HG03460 (cell line): ENCODE measurements at regions not wholly inside any gene's neighbourhood (a gene's known extent, or its start where the extent isn't known, plus 50 kb on each side); places are given as distances from the start of the nearest gene placed in this dataset.
A peak's percentile ranks its signal among the peaks of the same experiment; 100 is the strongest.
"Not testable (repeated sequence)": the region's sequence is repeated elsewhere in the genome, so short reads cannot be mapped to it uniquely, and the experiment has no call there.

Source experiments
- ATAC-seq: cut with Tn5 transposase; IDR thresholded peaks from one replicate; pipeline ENCODE4 v1.9.1; 2021; ENCODE audit not compliant: unreplicated experiment

DNA sequence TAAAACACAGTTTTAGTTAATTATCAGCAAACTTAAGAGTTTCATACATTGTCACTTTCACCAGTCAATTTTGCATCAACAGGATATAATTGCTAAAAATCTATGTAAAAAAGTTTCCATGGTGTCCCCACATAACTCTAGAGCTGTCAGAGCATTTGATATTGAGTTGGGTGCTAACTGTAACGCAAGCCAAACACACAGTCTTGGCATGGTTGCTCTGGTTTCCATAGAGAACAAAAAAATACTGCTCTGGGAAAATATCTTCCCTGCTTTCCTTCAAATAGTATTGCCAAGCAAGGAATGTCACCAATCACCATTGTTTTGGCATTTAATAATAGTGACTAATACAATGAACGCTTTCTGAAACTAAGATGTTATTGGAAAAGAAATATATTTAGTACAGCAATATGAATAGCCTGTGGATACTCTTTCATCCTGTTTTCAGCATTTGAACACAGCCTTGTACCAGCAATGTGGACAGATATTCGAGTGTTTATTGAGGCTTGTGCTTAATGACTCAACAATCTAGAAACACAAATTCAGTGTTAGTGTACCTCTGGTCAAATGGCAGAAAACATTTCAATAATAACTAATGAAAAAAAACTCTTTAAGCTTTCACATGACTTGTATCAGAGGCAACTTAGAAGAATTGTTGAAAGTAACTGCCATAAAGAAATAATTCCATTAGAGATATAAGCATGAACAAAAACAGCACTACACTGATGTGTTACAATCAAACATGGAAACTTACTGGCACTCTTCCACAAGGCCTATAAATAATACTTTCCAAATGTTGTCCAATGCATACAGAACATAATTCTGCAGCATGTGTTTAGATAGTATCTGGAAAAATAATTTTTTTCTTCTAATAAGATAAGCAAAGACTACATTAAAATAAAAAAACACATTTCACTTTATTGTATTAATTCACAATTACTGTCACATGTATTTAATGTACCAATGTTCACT lies 1469.5 kb upstream of the CELF2 start:
- ATAC-seq, result no peak

DNA sequence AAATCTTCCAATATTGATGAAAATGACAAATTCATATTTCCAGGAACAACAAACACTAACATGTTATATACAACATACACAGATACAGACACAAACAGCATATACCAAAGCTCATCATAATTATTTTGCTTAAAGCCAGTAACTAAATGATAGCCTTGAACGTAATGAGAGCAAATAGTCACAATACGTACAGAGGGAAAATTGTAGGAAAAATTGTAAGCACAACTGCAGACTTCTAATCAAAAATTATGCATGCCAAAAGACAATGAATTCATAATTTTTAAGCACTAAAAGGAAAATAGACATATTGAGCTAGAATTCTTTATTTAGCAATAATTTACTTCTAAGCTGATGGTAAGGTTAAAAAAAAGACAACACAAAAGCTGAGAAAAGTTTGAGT lies 1466.9 kb upstream of the CELF2 start:
- no peak for ATAC-seq

DNA sequence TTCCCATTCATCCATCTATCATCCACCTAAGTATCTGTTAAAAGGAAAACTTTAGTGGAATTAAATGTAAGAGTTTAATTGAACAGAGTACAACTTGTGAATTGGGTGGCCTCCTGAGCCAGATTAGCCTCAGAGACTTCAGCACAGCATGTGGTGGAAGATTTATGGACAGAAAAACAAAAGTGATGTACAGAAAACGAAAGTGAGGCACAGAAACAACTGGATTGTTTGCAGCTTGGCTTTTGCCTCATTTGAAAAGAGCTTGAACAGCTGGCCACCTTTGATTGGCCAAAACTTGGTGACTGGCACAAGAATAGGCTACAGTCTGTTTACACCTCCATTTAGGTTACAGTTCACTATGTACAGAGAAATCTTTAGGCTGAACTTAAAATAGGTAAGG lies 1463.4 kb upstream of the CELF2 start:
- ATAC-seq, result no peak

DNA sequence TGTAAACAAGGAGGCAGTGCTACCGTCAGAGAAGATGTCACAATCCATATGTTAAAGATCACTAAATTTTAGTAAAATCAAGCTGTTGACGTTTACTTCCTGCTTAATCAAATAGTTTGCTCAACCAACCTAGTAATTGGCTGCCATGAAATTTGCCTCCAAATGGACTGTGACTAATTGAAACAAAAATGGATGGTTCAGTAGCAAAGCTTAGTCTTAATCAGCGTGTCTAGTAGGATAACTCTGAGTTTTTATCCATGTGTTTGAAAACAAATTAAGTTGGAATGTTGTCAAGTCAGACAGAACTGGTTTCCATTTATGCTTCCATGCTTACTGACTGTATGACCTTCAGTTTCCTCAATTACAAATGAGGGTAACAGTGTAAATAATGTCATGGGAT lies 1456.7 kb upstream of the CELF2 start:
- no peak for ATAC-seq

DNA sequence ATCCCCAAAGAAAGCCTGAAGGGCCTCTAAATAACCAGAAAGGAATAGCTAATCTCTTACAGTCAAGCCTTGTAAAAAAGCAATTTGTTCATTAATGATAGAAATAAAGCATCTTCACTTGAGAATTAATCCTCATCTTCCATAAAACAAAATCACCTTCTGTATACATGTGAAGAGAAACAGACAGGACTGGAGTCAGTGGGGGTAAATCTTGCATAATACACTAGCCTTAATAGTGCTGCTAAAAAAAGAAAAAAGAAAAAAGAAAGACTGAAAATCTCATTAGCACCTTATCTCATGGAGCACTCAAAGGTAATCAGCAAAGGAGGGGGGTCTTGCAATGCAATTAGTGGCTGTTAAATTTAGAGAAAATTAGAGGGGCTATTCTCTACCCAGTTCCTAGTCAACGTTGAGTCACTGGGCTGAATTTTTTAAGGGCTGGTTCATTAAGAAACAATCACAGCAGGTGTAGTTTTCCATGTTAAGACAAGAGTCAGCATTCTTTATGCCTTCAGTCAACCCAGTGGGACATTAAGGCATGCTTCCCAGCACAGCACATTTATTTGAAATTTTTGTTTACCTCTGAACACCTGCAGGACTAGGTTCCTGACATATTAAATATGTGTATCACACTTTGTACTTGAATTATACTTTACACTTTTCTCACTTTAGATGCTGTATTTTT lies 1455.7 kb upstream of the CELF2 start:
- no peak for ATAC-seq

DNA sequence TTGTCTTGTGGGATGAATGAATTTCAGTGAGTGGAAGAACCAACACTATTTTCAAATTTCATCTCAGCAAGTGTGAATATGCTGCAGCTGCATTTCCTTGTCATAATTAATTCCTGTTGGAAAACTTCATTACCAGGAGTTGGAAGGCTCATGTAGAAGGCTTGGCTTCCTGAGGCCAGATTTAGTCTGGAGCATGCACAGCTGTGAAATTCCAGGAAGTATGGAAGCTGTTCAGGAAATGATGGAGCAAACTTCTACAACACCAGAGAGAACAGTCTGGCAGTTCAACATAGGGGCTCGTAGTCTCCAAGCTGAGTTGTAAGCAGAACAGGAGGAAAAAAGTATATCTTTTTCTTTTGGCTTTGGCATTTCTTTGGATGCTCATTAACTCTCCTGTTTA lies 1439.9 kb upstream of the CELF2 start:
- ATAC-seq, result no peak

DNA sequence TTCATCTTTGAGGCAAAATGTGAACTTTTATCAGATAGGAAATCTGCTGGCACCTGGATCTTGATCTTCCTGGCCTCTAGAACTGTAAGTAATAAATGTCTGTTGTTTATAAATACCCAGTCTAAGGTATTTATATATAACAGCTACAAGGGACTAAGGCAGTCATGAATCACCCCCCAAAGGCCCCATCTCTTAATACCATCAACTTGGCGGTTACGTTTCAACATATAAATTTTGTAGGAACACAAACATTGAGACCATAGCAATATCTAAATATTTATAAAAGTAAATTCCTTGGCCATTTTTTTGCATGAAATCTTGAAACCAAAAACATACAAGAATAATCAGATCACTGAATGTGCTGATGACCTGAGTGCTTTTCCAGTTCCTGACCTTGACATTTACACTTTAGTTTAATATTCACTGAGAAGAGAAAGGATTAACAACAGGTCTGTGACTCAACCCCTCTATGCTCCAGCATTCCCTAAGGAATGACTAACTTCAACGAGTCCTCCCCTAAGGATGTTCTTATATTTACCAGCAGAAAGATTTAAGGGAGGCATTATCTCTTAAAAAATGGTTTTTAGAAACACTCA lies 1438.5 kb upstream of the CELF2 start:
- ATAC-seq, result no peak

DNA sequence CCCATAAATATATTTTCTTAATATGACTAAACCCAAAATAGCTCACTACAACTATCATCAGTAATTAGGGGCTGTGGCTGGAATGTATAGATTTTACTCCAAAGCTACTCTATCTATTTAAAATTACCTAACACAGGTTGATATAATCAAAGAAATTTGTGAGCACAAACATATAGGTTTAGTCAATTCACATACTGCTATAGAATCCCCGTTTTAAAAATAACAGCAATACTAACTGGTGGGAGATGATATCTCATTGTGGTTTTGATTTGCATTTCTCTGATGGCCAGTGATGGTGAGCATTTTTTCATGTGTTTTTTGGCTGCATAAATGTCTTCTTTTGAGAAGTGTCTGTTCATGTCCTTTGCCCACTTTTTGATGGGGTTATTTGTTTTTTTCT lies 1434.9 kb upstream of the CELF2 start:
- ATAC-seq, result not testable (repeated sequence)

DNA sequence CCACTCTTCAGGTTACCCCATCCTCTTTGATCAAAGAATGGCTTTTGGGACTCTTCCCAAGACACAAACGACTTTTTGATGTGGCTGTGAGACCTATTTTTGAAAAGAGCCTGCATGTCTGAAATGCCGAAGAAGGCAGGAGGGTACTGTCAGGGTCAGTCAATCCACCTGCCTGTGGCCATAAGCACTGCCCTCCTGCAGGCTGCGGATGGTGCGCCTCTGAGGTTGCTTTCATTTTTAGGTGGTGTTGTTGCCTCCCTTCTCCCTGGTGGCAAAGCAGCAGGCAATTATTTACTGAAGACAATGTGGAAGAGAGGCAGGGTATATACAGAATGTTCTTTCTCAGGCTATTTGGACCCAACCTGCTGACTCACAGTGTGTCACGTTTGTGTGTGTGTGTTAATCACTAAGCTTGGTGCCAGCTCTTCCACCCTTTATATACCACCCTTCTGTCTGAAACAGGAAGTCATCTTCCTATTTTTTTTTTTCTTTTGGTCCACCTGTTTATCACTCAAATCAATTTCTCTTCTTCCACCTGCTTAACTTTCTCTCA lies 1421.2 kb upstream of the CELF2 start:
- ATAC-seq, result no peak

DNA sequence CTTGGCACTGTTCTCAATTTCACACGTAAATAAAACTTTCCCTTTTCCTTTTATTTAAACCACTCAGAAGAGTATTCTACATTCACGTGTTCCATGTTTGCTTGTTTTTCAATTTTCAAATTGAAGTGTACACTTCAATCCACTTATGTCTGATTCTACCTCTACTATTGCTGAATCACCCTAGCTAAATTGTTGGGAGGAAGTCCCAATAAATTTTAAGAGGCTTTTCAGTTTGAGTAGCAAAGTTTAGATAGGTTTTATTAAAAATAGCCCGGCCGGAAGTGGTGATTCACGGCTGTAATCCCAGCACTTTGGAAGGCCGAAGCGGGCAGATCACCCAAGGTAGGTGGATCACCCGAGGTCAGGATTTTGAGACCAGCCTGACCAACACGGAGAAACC lies 1414.7 kb upstream of the CELF2 start:
- no peak for ATAC-seq

DNA sequence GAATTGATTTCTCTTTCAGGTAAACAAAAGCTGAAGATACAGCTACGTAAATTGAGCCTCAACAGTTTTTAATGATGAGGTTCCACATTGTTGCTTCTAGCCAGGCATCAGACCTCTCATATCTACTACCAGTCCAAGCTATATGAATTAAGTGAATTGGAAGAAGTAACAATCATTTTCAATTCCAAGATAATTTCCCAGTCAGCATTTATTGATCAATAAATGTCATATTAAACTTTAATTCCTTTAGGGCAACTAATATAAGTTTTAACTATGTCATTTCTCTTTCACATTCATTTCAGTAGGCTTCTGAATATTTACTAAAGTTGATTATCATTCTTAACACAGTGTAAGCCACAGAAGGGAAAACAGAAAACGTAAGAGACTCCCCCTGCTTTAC lies 1413.7 kb upstream of the CELF2 start:
- no peak for ATAC-seq

DNA sequence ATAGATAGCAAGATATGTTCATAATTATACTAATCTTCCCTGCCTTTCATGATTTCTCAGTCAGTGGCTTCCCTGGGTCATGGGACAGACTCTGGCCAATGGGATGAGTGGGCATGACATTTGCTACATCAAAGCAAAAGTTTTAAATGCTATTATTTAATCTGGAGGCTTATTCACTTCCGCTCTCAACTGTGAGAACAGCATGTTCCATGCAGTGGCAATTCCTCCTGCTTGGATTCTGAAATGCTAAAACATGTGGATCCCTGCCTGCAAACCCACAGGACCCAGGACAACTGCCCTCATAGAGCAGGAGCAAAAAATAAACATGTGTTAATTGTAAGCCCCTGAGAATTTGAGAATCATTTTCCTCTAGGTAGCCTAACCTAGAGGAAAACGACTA lies 1412.4 kb upstream of the CELF2 start:
- no peak for ATAC-seq

DNA sequence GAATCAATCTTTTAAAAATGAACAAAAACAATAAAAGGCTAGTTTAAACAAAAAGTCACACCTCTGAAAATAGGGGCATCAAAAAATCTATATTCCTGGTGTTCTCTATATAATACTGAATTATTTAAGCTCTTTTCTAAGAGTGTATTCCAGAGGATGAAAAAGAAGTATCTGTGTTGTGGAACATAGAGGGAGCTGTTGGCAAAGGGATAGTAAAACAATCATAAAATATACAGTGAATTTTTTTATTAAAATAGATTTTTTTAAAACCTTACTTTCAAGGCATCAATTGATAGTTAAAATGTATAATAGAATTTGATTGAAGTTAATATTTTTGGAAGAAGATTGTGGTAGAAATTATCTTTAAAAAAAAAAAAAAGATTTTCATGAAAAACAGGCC lies 1409.1 kb upstream of the CELF2 start:
- ATAC-seq, result no peak

DNA sequence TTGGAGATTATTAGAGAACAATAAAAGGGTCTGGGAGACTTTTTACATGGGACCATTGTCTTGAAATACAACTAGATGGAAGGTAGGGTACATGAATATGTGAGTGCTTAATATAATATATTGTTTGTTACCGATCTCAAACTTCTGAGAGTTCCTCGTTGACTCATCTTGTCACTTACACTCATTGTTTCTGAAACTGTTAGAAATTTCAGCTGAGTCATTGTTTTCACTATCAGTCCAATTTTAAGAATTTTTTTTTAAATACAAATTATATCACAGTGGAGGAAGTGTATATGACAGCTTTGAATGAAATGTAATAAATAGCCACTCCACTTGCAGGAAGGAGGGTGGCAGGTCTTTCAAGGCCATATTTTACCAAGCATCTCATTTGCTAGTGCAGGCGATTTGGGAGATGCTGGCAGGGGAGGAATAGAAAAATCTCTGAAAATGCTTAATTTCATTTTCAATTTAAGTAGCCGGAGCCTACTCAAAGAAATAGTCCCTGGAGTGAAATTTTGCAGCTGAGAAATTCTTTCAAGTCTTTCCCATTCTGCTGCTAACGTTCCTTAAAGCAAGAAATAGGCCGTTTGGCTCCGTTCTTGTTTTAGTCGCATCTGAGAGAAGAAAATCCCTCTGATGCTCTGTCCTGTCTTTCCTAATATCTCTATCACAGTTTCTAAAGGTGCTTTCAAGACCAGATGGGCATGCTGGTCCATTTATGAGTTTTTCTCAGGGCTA lies 1404.2 kb upstream of the CELF2 start:
- ATAC-seq, result peak; percentile 80

DNA sequence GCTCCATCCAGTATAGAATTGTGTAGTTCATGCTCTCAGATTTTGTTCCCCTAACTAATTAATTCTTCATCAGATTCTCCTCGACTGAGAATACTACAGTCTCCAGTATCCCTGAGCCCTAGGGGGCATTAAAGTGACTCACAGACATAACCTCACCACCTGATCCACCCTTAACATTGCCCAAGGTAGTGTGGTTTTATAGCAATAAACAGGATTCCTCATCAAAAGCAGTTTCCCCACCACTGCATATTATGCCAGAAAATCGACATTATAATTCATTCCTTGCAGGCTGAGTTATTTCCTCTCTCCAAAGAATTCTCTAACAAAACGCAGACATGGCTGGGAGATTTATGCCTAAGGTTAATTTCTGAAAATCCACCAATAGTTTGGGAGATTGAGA lies 1402.5 kb upstream of the CELF2 start:
- ATAC-seq, result no peak

DNA sequence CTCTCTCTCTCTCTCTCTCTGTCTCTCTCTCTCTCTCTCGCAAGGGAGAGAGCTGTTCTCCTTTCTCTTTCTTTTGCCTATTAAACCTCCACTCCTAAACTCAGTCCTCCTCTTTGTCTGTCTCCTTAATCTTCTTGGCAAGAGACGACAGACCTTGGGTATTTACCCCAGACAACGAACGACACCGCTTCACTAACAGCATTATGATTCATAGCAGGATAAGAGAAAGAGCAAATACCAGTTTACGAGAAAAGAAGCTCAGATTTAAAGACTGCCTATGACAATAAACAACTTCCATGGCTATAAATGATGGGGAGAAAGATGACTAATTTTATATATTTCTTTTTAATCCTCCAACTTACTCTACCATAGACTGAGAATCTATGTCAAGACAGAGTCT lies 1396.5 kb upstream of the CELF2 start:
- ATAC-seq, result no peak

DNA sequence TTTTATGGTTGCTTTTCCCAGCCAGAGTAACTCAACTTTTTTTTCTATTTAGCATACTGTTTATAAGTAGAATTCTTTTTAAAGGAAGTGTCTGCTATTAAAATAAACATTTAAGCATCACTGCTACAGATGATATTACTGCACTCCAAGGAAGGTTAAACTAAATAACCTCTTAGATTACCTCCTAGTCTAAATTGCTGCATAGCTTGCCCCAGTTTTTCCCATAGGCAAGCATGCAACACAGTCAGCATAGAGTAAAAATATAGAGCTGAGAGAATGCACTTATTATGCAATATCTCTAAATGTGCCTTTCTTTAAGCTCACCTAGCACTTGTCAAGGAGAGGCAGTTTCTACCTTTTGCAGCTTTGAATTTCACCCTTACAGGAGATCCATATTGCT lies 1392.4 kb upstream of the CELF2 start:
- ATAC-seq, result no peak

DNA sequence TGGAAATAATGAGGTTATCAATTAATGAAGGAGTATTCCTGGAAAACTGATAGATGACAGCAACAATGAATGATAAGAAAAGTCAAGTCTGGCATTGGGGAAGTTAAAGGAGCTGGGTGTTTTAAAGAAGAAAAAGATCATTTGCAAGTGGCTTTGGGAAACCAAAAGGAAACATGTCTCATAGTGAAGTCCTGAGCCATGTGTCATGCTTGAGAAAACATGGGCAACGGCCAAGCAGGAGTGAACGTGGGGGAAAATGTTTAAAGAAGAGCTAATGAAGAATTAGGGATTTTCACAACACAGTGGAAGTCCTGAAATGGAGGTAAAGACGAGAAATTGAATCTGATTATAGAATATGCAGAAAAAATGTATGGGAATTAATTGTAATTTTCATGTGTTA lies 1383.2 kb upstream of the CELF2 start:
- no peak for ATAC-seq

DNA sequence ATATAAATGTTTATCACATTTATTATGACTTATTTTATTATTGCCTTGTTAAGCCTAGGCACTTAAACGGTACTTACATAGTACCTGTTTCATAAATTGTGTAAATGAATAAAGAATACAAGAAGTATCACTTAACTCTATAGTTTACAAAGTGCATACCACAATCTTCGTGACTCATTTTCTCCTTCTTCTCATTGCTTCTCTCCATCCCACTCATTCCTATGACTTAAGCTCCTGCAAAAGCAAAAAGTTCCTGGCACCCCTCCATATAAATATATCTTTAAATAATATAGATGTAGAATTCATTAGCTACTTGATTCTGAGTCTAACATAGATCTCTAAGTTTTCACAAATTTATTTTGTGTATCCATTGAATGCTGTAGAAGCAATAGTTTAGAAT lies 1382.0 kb upstream of the CELF2 start:
- ATAC-seq, result no peak

DNA sequence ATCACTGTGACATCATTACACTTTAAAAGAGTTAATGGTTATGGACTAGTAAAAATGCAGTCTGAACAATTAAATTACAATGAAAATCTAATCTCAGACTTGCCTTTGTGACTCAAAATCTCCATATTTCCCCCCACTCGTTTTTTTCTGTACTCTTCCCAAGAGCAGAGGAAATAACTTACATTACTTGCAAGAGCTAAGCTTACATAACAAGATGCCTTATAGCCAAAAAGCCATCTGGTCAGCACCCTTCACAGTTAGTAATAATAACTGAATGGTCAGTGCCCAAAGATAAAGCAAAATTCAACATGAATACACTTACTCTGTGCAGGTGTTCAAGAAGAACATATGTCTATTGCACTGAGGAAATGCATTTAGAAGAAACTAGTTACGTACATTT lies 1381.5 kb upstream of the CELF2 start:
- no peak for ATAC-seq

DNA sequence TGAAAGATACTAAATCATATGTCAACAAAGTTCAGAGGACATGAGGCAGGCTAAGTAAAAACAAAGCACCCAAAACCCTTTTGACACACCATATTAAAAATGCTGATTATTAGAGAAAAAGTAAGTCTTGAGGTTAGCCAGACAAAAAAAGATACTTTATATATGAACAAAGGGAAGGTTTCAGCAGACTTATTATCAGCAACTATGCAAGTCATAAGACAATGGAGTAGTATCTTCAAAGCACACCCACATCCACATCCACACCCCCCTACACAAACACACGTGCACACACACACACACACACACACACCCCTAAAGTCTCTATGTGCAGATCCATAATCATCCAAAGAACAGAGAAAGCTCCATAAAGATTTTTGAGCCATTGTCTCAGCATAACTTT lies 1373.9 kb upstream of the CELF2 start:
- no peak for ATAC-seq
